Spinal cord (tissue), 9 donors: ENCODE measurements at regions not wholly inside any gene's neighbourhood (a gene's known extent, or its start where the extent isn't known, plus 50 kb on each side); places are given as distances from the start of the nearest gene placed in this dataset.

Source experiments
- DNase-seq, 6 donors: peaks; one replicate each; pipeline versions ENCODE4 v3.0.0 to v3.0.0-alpha.2; 2013 to 2015; ENCODE audit warnings: low spot score in 6 of 6, low read depth in 4 of 6
- H3K27ac ChIP-seq: one replicate; pipeline ENCODE4 v1.5.1; 2013; ENCODE audit warnings: low read depth, low read length, control low read depth
- H3K27me3 ChIP-seq: one replicate; pipeline ENCODE4 v1.6.1; 2013; ENCODE audit warnings: low read length; ENCODE audit not compliant: control insufficient read depth, insufficient read depth
- H3K36me3 ChIP-seq: one replicate; pipeline ENCODE4 v1.6.1; 2013; ENCODE audit warnings: low read length; ENCODE audit not compliant: control insufficient read depth, insufficient read depth
- H3K4me1 ChIP-seq: one replicate; pipeline ENCODE4 v1.6.1; 2013; ENCODE audit warnings: low read length; ENCODE audit not compliant: control insufficient read depth, insufficient read depth
- H3K4me3 ChIP-seq: one replicate; pipeline ENCODE4 v1.5.1; 2013; ENCODE audit warnings: low read depth, low read length, control low read depth
- H3K9me3 ChIP-seq: one replicate; pipeline ENCODE4 v1.6.1; 2013; ENCODE audit warnings: low read length; ENCODE audit not compliant: control insufficient read depth, insufficient read depth
- WGBS: methylation state at CpG from one replicate; pipeline ENCODE4 v1.1.5; 2013; ENCODE audit warnings: missing lambda C conversion rate; ENCODE audit not compliant: insufficient coverage; 5-methylcytosine and 5-hydroxymethylcytosine counted together
- donor health status: healthy.

- Histone ChIP-seq H3K27ac (no peak overlapping the region), H3K27me3 (no peaks in the 10 kb centered on the region)
- 78% methylated on average over 2 of the region's 4 CpGs for WGBS
These were observed 911.6 kb downstream of the EPHA4 start for GRCh38 chr2:220660277-220661145.

GRCh38 chr2:220662431-220662830 lies 909.7 kb downstream of the EPHA4 start:
- no peaks in the 10 kb centered on the region for H3K36me3 ChIP-seq
- no peaks in the 10 kb centered on the region for H3K4me1 ChIP-seq
- H3K27ac ChIP-seq = no peak overlapping the region
- H3K27me3 ChIP-seq = no peaks in the 10 kb centered on the region
- DNase-seq = peak in 1 of 6 donors; percentile 25
- no peak overlapping the region for H3K4me3 ChIP-seq
- 90% methylated on average over 1 of the region's 3 CpGs for WGBS
- H3K9me3 ChIP-seq = no peaks in the 10 kb centered on the region

More at GRCh38 chr2:220660277-220661145, 911.6 kb downstream of the EPHA4 start:
- no peaks in the 10 kb centered on the region for H3K4me1 ChIP-seq
- no peaks in the 10 kb centered on the region for H3K9me3 ChIP-seq
- no peaks in the 10 kb centered on the region for H3K36me3 ChIP-seq
- DNase-seq = no peak
- H3K4me3 ChIP-seq = no peak overlapping the region

- no peaks in the 10 kb centered on the region for H3K9me3 ChIP-seq
- H3K36me3 ChIP-seq = no peaks in the 10 kb centered on the region
- no peak for DNase-seq
- H3K27ac ChIP-seq = no peak overlapping the region
- no peaks in the 10 kb centered on the region for H3K27me3 ChIP-seq
- no peaks in the 10 kb centered on the region for H3K4me1 ChIP-seq
- H3K4me3 ChIP-seq = no peak overlapping the region
These were observed 909.0 kb downstream of the EPHA4 start for GRCh38 chr2:220663065-220663464.

DNA sequence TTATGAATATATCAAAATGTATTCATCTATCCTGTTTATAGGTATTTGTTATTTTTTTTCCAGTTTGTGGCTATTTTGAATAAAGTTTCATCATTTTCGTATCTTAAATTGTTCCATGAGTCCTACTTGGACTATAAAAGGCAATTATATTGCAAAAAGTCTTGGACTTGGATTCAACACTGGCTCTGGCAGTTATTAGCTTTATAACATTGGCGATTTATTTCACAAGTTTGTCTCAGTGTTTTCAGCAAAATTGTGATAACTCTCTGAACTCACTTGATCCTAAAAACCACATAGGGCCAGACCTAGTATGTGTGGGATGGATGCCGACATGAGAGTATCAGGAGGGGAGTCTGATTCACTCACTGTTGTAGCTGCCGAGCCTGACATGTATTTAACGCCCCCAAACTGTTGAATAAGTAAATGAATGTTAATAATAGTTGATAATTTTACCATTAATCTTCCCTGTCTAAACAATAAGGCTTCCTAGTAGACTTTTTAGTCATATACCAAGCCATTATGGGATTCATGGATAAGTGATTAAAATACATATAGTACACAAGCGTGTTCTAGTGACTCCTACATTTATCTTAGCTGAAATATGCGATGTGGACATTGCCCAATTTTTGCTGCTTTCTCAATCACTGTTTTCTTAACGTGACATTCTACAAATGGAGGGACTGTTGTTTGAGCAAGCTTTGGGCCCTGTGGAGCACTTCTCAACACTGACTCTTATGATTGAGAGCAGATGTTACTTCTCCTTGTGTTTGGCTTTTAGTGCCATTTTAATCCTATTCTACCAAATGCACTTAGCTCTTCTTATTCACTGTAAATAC lies 907.6 kb downstream of the EPHA4 start:
- DNase-seq = no peak
- no peaks in the 10 kb centered on the region for H3K36me3 ChIP-seq
- no peaks in the 10 kb centered on the region for H3K27me3 ChIP-seq
- no peaks in the 10 kb centered on the region for H3K4me1 ChIP-seq
- H3K9me3 ChIP-seq = no peaks in the 10 kb centered on the region
- WGBS = no CpG with 5 or more reads among the region's 8 CpGs
- H3K27ac ChIP-seq = no peak overlapping the region
- H3K4me3 ChIP-seq = no peak overlapping the region

GRCh38 chr2:220665108-220665471 lies 907.0 kb downstream of the EPHA4 start:
- no peaks in the 10 kb centered on the region for H3K4me1 ChIP-seq
- no peaks in the 10 kb centered on the region for H3K27me3 ChIP-seq
- no peaks in the 10 kb centered on the region for H3K36me3 ChIP-seq
- H3K9me3 ChIP-seq = no peaks in the 10 kb centered on the region
- no peak overlapping the region for H3K4me3 ChIP-seq
- DNase-seq = peak in 1 of 6 donors; percentile 10
- WGBS = no CpG with 5 or more reads among the region's 3 CpGs
- no peak overlapping the region for H3K27ac ChIP-seq

DNA sequence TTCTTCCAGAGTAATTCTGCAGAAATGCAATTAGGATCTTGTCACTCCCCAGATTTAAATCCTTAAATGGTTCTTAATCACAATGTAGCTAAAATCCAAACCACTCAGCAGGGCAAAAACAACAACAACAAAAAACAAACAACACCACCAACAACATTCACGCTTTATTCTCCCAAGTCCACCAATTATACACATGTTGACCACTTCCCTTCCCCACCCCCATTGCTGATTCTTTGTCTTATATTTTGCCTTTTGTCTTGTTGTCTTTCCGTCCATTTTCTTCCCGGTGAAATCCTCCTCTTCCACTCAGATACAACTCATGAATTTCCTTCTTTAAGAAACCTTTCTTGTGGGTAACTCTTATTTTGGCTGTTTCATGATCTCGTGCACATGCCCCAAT lies 902.8 kb downstream of the EPHA4 start:
- Histone ChIP-seq H3K36me3 (no peaks in the 10 kb centered on the region), H3K9me3 (no peaks in the 10 kb centered on the region), H3K4me3 (no peak overlapping the region), H3K4me1 (no peaks in the 10 kb centered on the region), H3K27ac (no peak overlapping the region), H3K27me3 (no peaks in the 10 kb centered on the region)
- 78% methylated on average over 2 of the region's 4 CpGs for WGBS
- DNase-seq = no peak

DNA sequence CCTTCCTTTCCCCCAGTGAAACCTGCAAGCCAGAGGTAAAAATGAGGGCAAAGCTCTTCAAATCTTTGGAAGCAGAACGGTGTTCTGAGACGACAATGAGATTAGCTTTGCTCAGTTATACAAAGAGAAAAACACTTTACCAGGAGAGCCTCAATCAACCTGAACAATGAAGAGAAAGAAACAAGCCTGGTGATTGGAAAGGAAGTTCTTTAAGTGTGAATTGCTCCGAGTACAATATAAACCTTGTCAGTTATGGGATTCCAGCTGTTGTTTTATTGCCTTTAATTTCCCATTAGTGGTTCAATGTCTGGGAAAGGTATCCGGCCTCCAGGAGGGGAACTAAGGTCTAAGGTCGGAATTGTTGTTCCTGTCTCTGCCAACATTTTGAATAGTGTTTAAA lies 901.6 kb downstream of the EPHA4 start:
- no peaks in the 10 kb centered on the region for H3K9me3 ChIP-seq
- H3K27ac ChIP-seq = no peak overlapping the region
- WGBS = 20% methylated on average over 1 of the region's 5 CpGs
- H3K27me3 ChIP-seq = no peaks in the 10 kb centered on the region
- H3K4me3 ChIP-seq = no peak overlapping the region
- H3K36me3 ChIP-seq = no peaks in the 10 kb centered on the region
- peak in 3 of 6 donors; percentile 10 to 84 (median 15) for DNase-seq
- H3K4me1 ChIP-seq = no peaks in the 10 kb centered on the region

GRCh38 chr2:220673151-220673874 lies 898.8 kb downstream of the EPHA4 start:
- Histone ChIP-seq H3K36me3 (no peaks in the 10 kb centered on the region), H3K27me3 (no peaks in the 10 kb centered on the region), H3K9me3 (no peaks in the 10 kb centered on the region), H3K27ac (no peak overlapping the region), H3K4me3 (no peak overlapping the region), H3K4me1 (no peaks in the 10 kb centered on the region)
- WGBS = 92% methylated on average over 5 of the region's 7 CpGs
- DNase-seq = peak in 1 of 6 donors; percentile 59

DNA sequence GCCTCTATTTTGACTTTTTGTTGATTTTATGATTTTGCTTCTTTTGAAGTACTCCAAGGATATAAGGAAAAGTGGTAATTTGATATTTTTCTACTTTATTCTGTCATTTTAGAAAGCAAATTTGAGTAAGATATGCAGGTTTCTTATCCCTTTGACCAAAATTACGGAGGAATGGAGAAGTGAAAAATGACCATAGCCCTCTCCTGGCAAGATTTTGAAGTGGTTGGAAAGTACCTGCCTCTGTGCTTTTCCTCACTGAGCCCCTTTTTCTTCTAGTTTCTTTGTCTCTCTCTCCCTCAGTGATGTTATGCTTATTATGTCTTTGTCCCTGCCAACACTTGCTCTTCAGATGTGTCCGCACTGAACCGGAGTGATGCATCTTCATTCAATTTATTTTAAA lies 898.1 kb downstream of the EPHA4 start:
- H3K36me3 ChIP-seq = no peaks in the 10 kb centered on the region
- H3K9me3 ChIP-seq = no peaks in the 10 kb centered on the region
- H3K27me3 ChIP-seq = no peaks in the 10 kb centered on the region
- no peak overlapping the region for H3K4me3 ChIP-seq
- no peak overlapping the region for H3K27ac ChIP-seq
- DNase-seq = no peak
- H3K4me1 ChIP-seq = no peaks in the 10 kb centered on the region
- no CpG with 5 or more reads among the region's 3 CpGs for WGBS
